IMR-90 (cell line): ENCODE measurements at regions not wholly inside any gene's neighbourhood (a gene's known extent, or its start where the extent isn't known, plus 50 kb on each side); places are given as distances from the start of the nearest gene placed in this dataset.

ENCODE experiments used
- ATAC-seq: fragments of 200-7000 bp; cut with Tn5 transposase; 2 replicates; pipeline ENCODE4 v1.9.1; 2020; ENCODE audit warnings: low read depth, mild to moderate bottlenecking, moderate library complexity
- BruUV-seq: library from RNA; stranded (reverse); fragments of 400-500 nt; replicated peaks from 2 replicates; lab custom pipeline; 2021; lab: Mats Ljungman, UMichigan
- CTCF ChIA-PET: fragments of 300-600 bp; formaldehyde crosslinking; extraction: SDS; loops from one replicate; lab custom pipeline; 2021; ENCODE audit warnings: antibody characterized with exemption; lab: Yijun Ruan, JAX
- POLR2A ChIA-PET: fragments of 300-600 bp; sonication (Branson Sonifier 250); formaldehyde crosslinking; loops from one replicate; lab custom pipeline; 2022; ENCODE audit warnings: antibody characterized with exemption; ENCODE audit not compliant: unreplicated experiment; lab: Charles Lee
- DNase-seq: peaks from one replicate; pipeline ENCODE4 v3.0.0; 2013
- H2AFZ ChIP-seq: replicated peaks from 2 replicates; pipeline ENCODE3; 2013; ENCODE audit warnings: low read length, mild to moderate bottlenecking; ENCODE audit not compliant: poor library complexity
- H2AK5ac ChIP-seq: 2 replicates; pipeline ENCODE4 v1.6.1; 2013; ENCODE audit warnings: low read depth, low read length, inconsistent platforms
- H2AK9ac ChIP-seq: replicated peaks from 2 replicates; pipeline ENCODE3; 2013; ENCODE audit warnings: mild to moderate bottlenecking, low read depth, low read length, moderate library complexity; ENCODE audit not compliant: poor library complexity
- H2BK120ac ChIP-seq: 2 replicates; pipeline ENCODE4 v1.6.1; 2013; ENCODE audit warnings: low read depth, low read length, inconsistent platforms
- H2BK15ac ChIP-seq: 3 replicates; pipeline ENCODE4 v1.6.1; 2013; ENCODE audit warnings: low read depth, low read length, inconsistent platforms
- H2BK20ac ChIP-seq: 2 replicates; pipeline ENCODE4 v1.6.1; 2013; ENCODE audit warnings: low read depth, mild to moderate bottlenecking, inconsistent platforms, low read length, moderate library complexity
- H2BK5ac ChIP-seq: 2 replicates; pipeline ENCODE4 v1.6.1; 2013; ENCODE audit warnings: mild to moderate bottlenecking, low read depth, low read length, inconsistent platforms; ENCODE audit not compliant: poor library complexity, severe bottlenecking
- H3K14ac ChIP-seq: replicated peaks from 2 replicates; pipeline ENCODE4 v1.6.1; 2013; ENCODE audit warnings: low read depth, low read length, inconsistent platforms
- H3K18ac ChIP-seq: 2 replicates; pipeline ENCODE4 v1.6.1; 2013; ENCODE audit warnings: low read depth, low read length, control low read depth
- H3K23ac ChIP-seq: 2 replicates; pipeline ENCODE4 v1.6.1; 2013; ENCODE audit warnings: low read depth, low read length, inconsistent platforms
- H3K27ac ChIP-seq: 2 replicates; pipeline ENCODE4 v1.5.1; 2013; ENCODE audit warnings: mild to moderate bottlenecking, control low read depth, low read length; ENCODE audit not compliant: insufficient read depth
- H3K27me3 ChIP-seq: 2 replicates; pipeline ENCODE4 v1.6.1; 2013; ENCODE audit warnings: low read length; ENCODE audit not compliant: control insufficient read depth, insufficient read depth
- H3K36me3 ChIP-seq: 2 replicates; pipeline ENCODE4 v1.6.1; 2013; ENCODE audit warnings: low read length, mixed read lengths; ENCODE audit not compliant: control insufficient read depth, insufficient read depth
- H3K4ac ChIP-seq: 2 replicates; pipeline ENCODE4 v1.6.1; 2013; ENCODE audit warnings: low read depth, low read length, inconsistent platforms
- H3K4me1 ChIP-seq: 2 replicates; pipeline ENCODE4 v1.6.1; 2013; ENCODE audit warnings: low read length, mixed read lengths; ENCODE audit not compliant: control insufficient read depth, insufficient read depth
- H3K4me2 ChIP-seq: 2 replicates; pipeline ENCODE4 v1.6.1; 2013; ENCODE audit warnings: low read depth, mild to moderate bottlenecking, control low read depth, low read length, moderate library complexity
- H3K4me3 ChIP-seq: 2 replicates; pipeline ENCODE4 v1.5.1; 2013; ENCODE audit warnings: low read depth, mild to moderate bottlenecking, control low read depth, low read length, moderate library complexity; ENCODE audit not compliant: insufficient read depth
- H3K56ac ChIP-seq: 2 replicates; pipeline ENCODE4 v1.6.1; 2013; ENCODE audit warnings: low read length, inconsistent platforms; ENCODE audit not compliant: insufficient read depth; ENCODE audit errors: extremely low read depth
- H3K79me1 ChIP-seq, 2 experiments: 2 replicates each; pipeline ENCODE4 v1.6.1; 2013; ENCODE audit warnings: low read length in 2 of 2, inconsistent platforms in 1 of 2, low read depth in 1 of 2
- H3K9ac ChIP-seq: 2 replicates; pipeline ENCODE4 v1.6.1; 2013; ENCODE audit warnings: low read depth, low read length, control low read depth
- H3K9me1 ChIP-seq: 2 replicates; pipeline ENCODE4 v1.6.1; 2013; ENCODE audit warnings: low read length, inconsistent platforms; ENCODE audit not compliant: insufficient read depth
- H3K9me3 ChIP-seq: 2 replicates; pipeline ENCODE4 v1.6.1; 2013; ENCODE audit warnings: low read length; ENCODE audit not compliant: control insufficient read depth, insufficient read depth
- H4K20me1 ChIP-seq: 2 replicates; pipeline ENCODE4 v1.6.1; 2013; ENCODE audit warnings: low read length, inconsistent platforms; ENCODE audit not compliant: insufficient read depth
- H4K5ac ChIP-seq: 2 replicates; pipeline ENCODE4 v1.6.1; 2013; ENCODE audit warnings: mild to moderate bottlenecking, low read depth, low read length, control low read depth
- H4K8ac ChIP-seq, 2 experiments: 2 replicates each; pipeline ENCODE4 v1.6.1; 2013; ENCODE audit warnings: low read depth in 2 of 2, low read length in 2 of 2, control low read depth in 1 of 2, inconsistent platforms in 1 of 2
- H4K91ac ChIP-seq: 2 replicates; pipeline ENCODE4 v1.6.1; 2013; ENCODE audit warnings: low read depth, low read length, inconsistent platforms; ENCODE audit not compliant: insufficient read depth
- BHLHE40 ChIP-seq: fragments of 150-350 bp; IDR thresholded peaks from 2 replicates; pipeline ENCODE4 v1.6.1; 2016; ENCODE audit warnings: mild to moderate bottlenecking, low read depth, low read length
- CEBPB ChIP-seq: IDR thresholded peaks from 2 replicates; pipeline ENCODE4 v1.6.1; 2012; ENCODE audit warnings: low read depth, low read length, improper control_type of control experiment
- FOS ChIP-seq: fragments of 150-350 bp; IDR thresholded peaks from 2 replicates; pipeline ENCODE4 v1.6.1; 2016; ENCODE audit warnings: low read depth, low read length
- MAZ ChIP-seq: IDR thresholded peaks from 2 replicates; pipeline ENCODE4 v1.6.1; 2012; ENCODE audit warnings: low read depth, mild to moderate bottlenecking, low read length, improper control_type of control experiment, moderate library complexity, borderline replicate concordance
- MXI1 ChIP-seq: IDR thresholded peaks from 2 replicates; pipeline ENCODE4 v1.6.1; 2012; ENCODE audit warnings: low read depth, mild to moderate bottlenecking, low read length, moderate library complexity, borderline replicate concordance
- POLR2A ChIP-seq: IDR thresholded peaks from 2 replicates; pipeline ENCODE4 v1.6.1; 2012; ENCODE audit warnings: mild to moderate bottlenecking, low read depth, low read length
- RAD21 ChIP-seq: IDR thresholded peaks from 2 replicates; pipeline ENCODE4 v1.6.1; 2012; ENCODE audit warnings: low read length, improper control_type of control experiment
- SMC3 ChIP-seq: fragments of 150-350 bp; IDR thresholded peaks from 2 replicates; pipeline ENCODE4 v1.6.1; 2016; ENCODE audit warnings: low read depth, mild to moderate bottlenecking, antibody characterized with exemption, low read length, moderate library complexity
- WGBS, 2 experiments: methylation state at CpG; one replicate each; pipeline versions ENCODE4 v1.1.5 to v1.1.7; 2013; ENCODE audit warnings: missing lambda C conversion rate in 2 of 2; ENCODE audit not compliant: insufficient read length in 1 of 2; ENCODE audit errors: extremely low coverage in 2 of 2; 5-methylcytosine and 5-hydroxymethylcytosine counted together
- dilution Hi-C: fragments of 300-500 bp; cut with HindIII; formaldehyde crosslinking; loops from one replicate; pipeline ENCODE4 v1.14.3; 2018; ENCODE audit warnings: low sequenced_read_pairs; ENCODE audit not compliant: unreplicated experiment
- in situ Hi-C: fragments of 300-500 bp; cut with MboI; formaldehyde crosslinking; loops from 3 replicates; pipeline ENCODE4 v1.14.3; 2019; ENCODE audit warnings: low sequenced_read_pairs, inconsistent platforms, mixed read lengths
- intact Hi-C: fragments of 100-400 bp; cut with micrococcal nuclease; formaldehyde crosslinking; loops from 2 replicates; pipeline ENCODE4 v1.10.0; 2022
- TF ChIP-seq, protein P1 (sequence below): fragments of 150-350 bp; IDR thresholded peaks from 2 replicates; pipeline ENCODE4 v1.6.1; 2017; ENCODE audit warnings: mild to moderate bottlenecking, antibody characterized with exemption, low read length, low read depth
- TF ChIP-seq, protein P2 (sequence below): conservative IDR thresholded peaks from 2 replicates; pipeline ENCODE4 v1.5.1; 2012; ENCODE audit warnings: mild to moderate bottlenecking, low read depth, low read length, improper control_type of control experiment
- TF ChIP-seq, protein P3 (sequence below): fragments of 150-350 bp; IDR thresholded peaks from 2 replicates; pipeline ENCODE4 v1.6.1; 2016; ENCODE audit warnings: low read depth, mild to moderate bottlenecking, low read length, moderate library complexity, borderline replicate concordance

DNA sequence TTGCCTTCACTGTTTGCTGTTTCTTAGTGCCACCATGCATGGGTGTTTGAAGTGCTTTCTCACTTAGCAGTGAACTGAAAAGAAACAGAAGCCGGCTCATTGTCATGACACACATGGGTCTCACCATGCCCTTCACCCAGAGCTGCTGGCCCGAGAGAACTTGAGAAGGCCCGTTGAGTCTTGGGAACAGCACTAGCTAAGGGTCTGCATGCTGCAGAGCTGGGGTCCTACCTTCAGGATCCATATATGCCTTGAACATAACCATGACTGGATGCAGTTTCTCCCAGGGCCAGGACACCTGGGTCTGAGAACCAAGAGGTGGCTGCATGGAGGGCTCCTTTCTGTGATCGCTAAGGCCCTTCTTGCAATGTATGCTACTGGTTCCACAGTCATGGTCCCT, 245.5 kb upstream of the HS6ST1 start:
- in situ Hi-C loops: no loop called here
- dilution Hi-C loops: no loop called here

More for the DNA sequence above, 245.5 kb upstream of the HS6ST1 start:
- Histone ChIP-seq H4K5ac (no peak overlapping the region), H3K56ac (no peak overlapping the region), H2AK5ac (peak overlapping the region; percentile 35), H3K14ac (0 out of 2 replicates have a peak overlapping the region, but pooled peaks have one; percentile 10), H3K9me3 (no peaks in the 10 kb centered on the region), H3K4me1 (peaks cover 13% of the 10 kb centered on the region), H3K18ac (peak overlapping the region; percentile 36; the same call in 1 of the 2 replicates), H2BK120ac (peak overlapping the region; percentile 85), H3K27ac (0 out of 2 replicates have a peak overlapping the region, but pooled peaks have one; percentile 3), H2AK9ac (peak overlapping the region; percentile 60), H3K9ac (no peak overlapping the region), H2BK15ac (peak overlapping the region; percentile 6; the same call in 1 of the 3 replicates), H3K23ac (no peak overlapping the region), H2AFZ (peak overlapping the region; percentile 21), H3K9me1 (peaks cover 11% of the 10 kb centered on the region), H3K4me3 (no peak overlapping the region), H2BK5ac (no peak overlapping the region), H3K36me3 (no peaks in the 10 kb centered on the region), H4K20me1 (no peaks in the 10 kb centered on the region), H4K8ac (no peak overlapping the region), H4K91ac (peak overlapping the region; percentile 53; the same call in 1 of the 2 replicates), H3K4me2 (no peak overlapping the region), H3K4ac (peak overlapping the region; percentile 46), H3K79me1 (no peaks in the 10 kb centered on the region), H3K27me3 (no peaks in the 10 kb centered on the region), H2BK20ac (peak overlapping the region; percentile 72)
- TF ChIP-seq, protein P1, sequence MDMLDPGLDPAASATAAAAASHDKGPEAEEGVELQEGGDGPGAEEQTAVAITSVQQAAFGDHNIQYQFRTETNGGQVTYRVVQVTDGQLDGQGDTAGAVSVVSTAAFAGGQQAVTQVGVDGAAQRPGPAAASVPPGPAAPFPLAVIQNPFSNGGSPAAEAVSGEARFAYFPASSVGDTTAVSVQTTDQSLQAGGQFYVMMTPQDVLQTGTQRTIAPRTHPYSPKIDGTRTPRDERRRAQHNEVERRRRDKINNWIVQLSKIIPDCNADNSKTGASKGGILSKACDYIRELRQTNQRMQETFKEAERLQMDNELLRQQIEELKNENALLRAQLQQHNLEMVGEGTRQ: no peak
- TF ChIP-seq BHLHE40: no peak
- no peak for TF ChIP-seq FOS
- TF ChIP-seq MAZ: no peak
- TF ChIP-seq, protein P2, sequence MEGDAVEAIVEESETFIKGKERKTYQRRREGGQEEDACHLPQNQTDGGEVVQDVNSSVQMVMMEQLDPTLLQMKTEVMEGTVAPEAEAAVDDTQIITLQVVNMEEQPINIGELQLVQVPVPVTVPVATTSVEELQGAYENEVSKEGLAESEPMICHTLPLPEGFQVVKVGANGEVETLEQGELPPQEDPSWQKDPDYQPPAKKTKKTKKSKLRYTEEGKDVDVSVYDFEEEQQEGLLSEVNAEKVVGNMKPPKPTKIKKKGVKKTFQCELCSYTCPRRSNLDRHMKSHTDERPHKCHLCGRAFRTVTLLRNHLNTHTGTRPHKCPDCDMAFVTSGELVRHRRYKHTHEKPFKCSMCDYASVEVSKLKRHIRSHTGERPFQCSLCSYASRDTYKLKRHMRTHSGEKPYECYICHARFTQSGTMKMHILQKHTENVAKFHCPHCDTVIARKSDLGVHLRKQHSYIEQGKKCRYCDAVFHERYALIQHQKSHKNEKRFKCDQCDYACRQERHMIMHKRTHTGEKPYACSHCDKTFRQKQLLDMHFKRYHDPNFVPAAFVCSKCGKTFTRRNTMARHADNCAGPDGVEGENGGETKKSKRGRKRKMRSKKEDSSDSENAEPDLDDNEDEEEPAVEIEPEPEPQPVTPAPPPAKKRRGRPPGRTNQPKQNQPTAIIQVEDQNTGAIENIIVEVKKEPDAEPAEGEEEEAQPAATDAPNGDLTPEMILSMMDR: no peak
- no peak for TF ChIP-seq SMC3
- no peak for TF ChIP-seq POLR2A
- TF ChIP-seq RAD21: no peak
- no peak for TF ChIP-seq MXI1
- no peak for TF ChIP-seq CEBPB
- TF ChIP-seq, protein P3, sequence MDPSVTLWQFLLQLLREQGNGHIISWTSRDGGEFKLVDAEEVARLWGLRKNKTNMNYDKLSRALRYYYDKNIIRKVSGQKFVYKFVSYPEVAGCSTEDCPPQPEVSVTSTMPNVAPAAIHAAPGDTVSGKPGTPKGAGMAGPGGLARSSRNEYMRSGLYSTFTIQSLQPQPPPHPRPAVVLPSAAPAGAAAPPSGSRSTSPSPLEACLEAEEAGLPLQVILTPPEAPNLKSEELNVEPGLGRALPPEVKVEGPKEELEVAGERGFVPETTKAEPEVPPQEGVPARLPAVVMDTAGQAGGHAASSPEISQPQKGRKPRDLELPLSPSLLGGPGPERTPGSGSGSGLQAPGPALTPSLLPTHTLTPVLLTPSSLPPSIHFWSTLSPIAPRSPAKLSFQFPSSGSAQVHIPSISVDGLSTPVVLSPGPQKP: no peak
- ATAC-seq (no peak), DNase-seq (no peak)
- ChIA-PET CTCF (no interaction called here), POLR2A (interaction anchor here (0.6 kb wide), 1 partner anchor 190 kb away, joined by 3 read pairs; no protein-coding TSS in a partner anchor)
- BruUV-seq: no TSS peak
- intact Hi-C loops: no loop called here
- 93% methylated on average over 3 of the region's 4 CpGs; no CpG with 5 or more reads in 1 of the 2 experiments for WGBS, 2 experiments
